GM12878 (cell line): ENCODE measurements at regions not wholly inside any gene's neighbourhood (a gene's known extent, or its start where the extent isn't known, plus 50 kb on each side); places are given as distances from the start of the nearest gene placed in this dataset.

ENCODE experiments used
- ATAC-seq: fragments of 200-7000 bp; cut with Tn5 transposase; 3 replicates; pipeline ENCODE4 v1.9.1; 2020; ENCODE audit warnings: mild to moderate bottlenecking, moderate library complexity
- BruUV-seq: library from RNA; stranded (reverse); fragments of 400-500 nt; replicated peaks from 2 replicates; lab custom pipeline; 2021; lab: Mats Ljungman, UMichigan
- CTCF ChIA-PET: fragments of 300-600 bp; sonication (Branson Sonifier 250); formaldehyde crosslinking; extraction: SDS; loops from one replicate; lab custom pipeline; 2021; ENCODE audit warnings: inconsistent platforms; lab: Yijun Ruan, JAX
- POLR2A ChIA-PET: fragments of 350-600 bp; formaldehyde crosslinking; extraction: SDS; loops from one replicate; lab custom pipeline; 2021; ENCODE audit warnings: inconsistent platforms; lab: Charles Lee
- RAD21 ChIA-PET: fragments of 300-600 bp; sonication (Branson Sonifier 250); formaldehyde crosslinking; loops from one replicate; lab custom pipeline; 2023; ENCODE audit warnings: antibody characterized with exemption; ENCODE audit not compliant: unreplicated experiment; lab: Charles Lee
- SMC1A ChIA-PET: fragments of 300-600 bp; sonication (Branson Sonifier 250); formaldehyde crosslinking; loops from one replicate; lab custom pipeline; 2023; ENCODE audit not compliant: unreplicated experiment, uncharacterized antibody; lab: Charles Lee
- DNase-seq: peaks from one replicate; pipeline ENCODE4 v3.0.0-alpha.2; 2011; ENCODE audit warnings: low read depth, low spot score
- FAIRE-seq: peaks from 3 replicates; lab custom pipeline; 2011; peaks lifted over from hg19 to GRCh38; lab: Jason Lieb, UNC
- H2AFZ ChIP-seq: 2 replicates; pipeline ENCODE4 v1.6.0; 2011; ENCODE audit warnings: low read depth, low read length, control low read depth; ENCODE audit not compliant: control insufficient read depth
- H3K27ac ChIP-seq: 2 replicates; pipeline ENCODE4 v1.5.1; 2011; ENCODE audit warnings: control low read depth; ENCODE audit not compliant: control insufficient read depth, insufficient read depth
- H3K27me3 ChIP-seq, 2 experiments: replicated peaks in 1 of 2; 2 replicates each; pipeline versions ENCODE4 v1.6.0 to v1.6.1; 2011; ENCODE audit warnings: low read length in 1 of 2; ENCODE audit not compliant: control insufficient read depth in 2 of 2, insufficient read depth in 2 of 2
- H3K36me3 ChIP-seq, 2 experiments: 2 replicates each; pipeline ENCODE4 v1.5.1; 2011; ENCODE audit warnings: low read length in 1 of 2; ENCODE audit not compliant: control insufficient read depth in 2 of 2, insufficient read depth in 2 of 2
- H3K4me1 ChIP-seq: 2 replicates; pipeline ENCODE4 v1.6.1; 2011; ENCODE audit warnings: mild to moderate bottlenecking, low read length, moderate library complexity, mixed read lengths; ENCODE audit not compliant: control insufficient read depth, insufficient read depth
- H3K4me2 ChIP-seq: 2 replicates; pipeline ENCODE4 v1.6.0; 2011; ENCODE audit warnings: control low read depth; ENCODE audit not compliant: control insufficient read depth, insufficient read depth
- H3K4me3 ChIP-seq: fragments of 200-600 bp; sonication (generic); 2 replicates; pipeline ENCODE4 v1.5.1; 2016
- H3K79me2 ChIP-seq: 2 replicates; pipeline ENCODE4 v1.6.0; 2011; ENCODE audit warnings: low read length; ENCODE audit not compliant: control insufficient read depth, insufficient read depth
- H3K9ac ChIP-seq: 2 replicates; pipeline ENCODE4 v1.8.0; 2011; ENCODE audit warnings: low read length, control low read depth, mixed read lengths; ENCODE audit not compliant: control insufficient read depth, insufficient read depth
- H3K9me3 ChIP-seq: replicated peaks from 3 replicates; pipeline ENCODE4 v1.5.1; 2011; ENCODE audit warnings: mild to moderate bottlenecking, low read length; ENCODE audit not compliant: control insufficient read depth, insufficient read depth
- H4K20me1 ChIP-seq: 2 replicates; pipeline ENCODE4 v1.6.0; 2011; ENCODE audit not compliant: control insufficient read depth, insufficient read depth
- CHD1 ChIP-seq: IDR thresholded peaks from 2 replicates; pipeline ENCODE4 v1.6.1; 2012; ENCODE audit warnings: low read depth, low read length, improper control_type of control experiment
- EZH2 ChIP-seq: IDR thresholded peaks from 2 replicates; pipeline ENCODE4 v1.6.1; 2012; ENCODE audit warnings: low read depth, mild to moderate bottlenecking, control low read depth, inconsistent platforms, low read length, borderline replicate concordance; ENCODE audit not compliant: control insufficient read depth
- PBX3 ChIP-seq: IDR thresholded peaks from 2 replicates; pipeline ENCODE4 v1.6.1; 2011; ENCODE audit warnings: mild to moderate bottlenecking, low read depth, low read length, moderate library complexity; ENCODE audit not compliant: insufficient replicate concordance
- PRDM15 ChIP-seq: fragments of 450-650 bp; formaldehyde crosslinking; IDR thresholded peaks from 2 replicates; pipeline ENCODE4 v1.4.0; 2020; ENCODE audit warnings: mild to moderate bottlenecking, moderate library complexity
- RAD51 ChIP-seq: fragments of 450-650 bp; IDR thresholded peaks from 2 replicates; pipeline ENCODE4 v1.6.1; 2016; ENCODE audit warnings: moderate library complexity, mild to moderate bottlenecking, inconsistent platforms
- ZNF207 ChIP-seq: fragments of 450-650 bp; IDR thresholded peaks from 2 replicates; pipeline ENCODE4 v1.6.1; 2014; ENCODE audit warnings: antibody characterized with exemption, mild to moderate bottlenecking, borderline replicate concordance
- WGBS: methylation state at CpG from one replicate; pipeline ENCODE4 v1.1.6; 2016; ENCODE audit warnings: low lambda C conversion rate; ENCODE audit not compliant: insufficient replicate concordance, insufficient coverage; ENCODE audit errors: missing lambda C conversion rate; 5-methylcytosine and 5-hydroxymethylcytosine counted together
- in situ Hi-C: fragments of 300-500 bp; cut with MboI; formaldehyde crosslinking; loops from 9 replicates; pipeline ENCODE4 v1.14.3; 2018; ENCODE audit warnings: mixed read lengths
- intact Hi-C: fragments of 100-400 bp; cut with micrococcal nuclease; formaldehyde crosslinking; loops from one replicate; pipeline ENCODE4 v1.14.2; 2022; ENCODE audit not compliant: unreplicated experiment

GRCh38 chr14:44142006-44142405, 365.1 kb downstream of the FSCB start:
- Histone ChIP-seq H3K27ac (no peak overlapping the region), H3K36me3 (no peaks in the 10 kb centered on the region), H3K4me2 (no peak overlapping the region), H2AFZ (no peak overlapping the region), H3K79me2 (no peaks in the 10 kb centered on the region), H3K4me3 (no peak overlapping the region), H4K20me1 (no peaks in the 10 kb centered on the region), H3K9ac (no peak overlapping the region), H3K4me1 (no peaks in the 10 kb centered on the region), H3K27me3 (no peaks in the 10 kb centered on the region), H3K9me3 (no peaks in the 10 kb centered on the region)
- in situ Hi-C loops = no loop called here
- POLR2A ChIA-PET = no interaction called here
- no peak for FAIRE-seq
- DNase-seq = no peak
- WGBS = 71% methylated on average over 1 of the region's 1 CpG
- no peak for TF ChIP-seq PRDM15 (CRISPR knock-in tag)
- no peak for TF ChIP-seq ZNF207
- TF ChIP-seq CHD1 = no peak
- TF ChIP-seq PBX3 = no peak
- TF ChIP-seq RAD51 = no peak
- no peak for TF ChIP-seq EZH2
- RAD21 ChIA-PET = no interaction called here
- SMC1A ChIA-PET = no interaction called here
- BruUV-seq = no TSS peak
- intact Hi-C loops = no loop called here
- CTCF ChIA-PET = no interaction called here
- no peak for ATAC-seq
